Fibroblast of skin of scalp (primary cell): ENCODE measurements at regions not wholly inside any gene's neighbourhood (a gene's known extent, or its start where the extent isn't known, plus 50 kb on each side); places are given as distances from the start of the nearest gene placed in this dataset.
"Not testable (repeated sequence)": the region's sequence is repeated elsewhere in the genome, so short reads cannot be mapped to it uniquely, and the experiment has no call there.

Experiments
- DNase-seq: peaks from one replicate; pipeline ENCODE4 v3.0.0-alpha.2; 2013

DNA sequence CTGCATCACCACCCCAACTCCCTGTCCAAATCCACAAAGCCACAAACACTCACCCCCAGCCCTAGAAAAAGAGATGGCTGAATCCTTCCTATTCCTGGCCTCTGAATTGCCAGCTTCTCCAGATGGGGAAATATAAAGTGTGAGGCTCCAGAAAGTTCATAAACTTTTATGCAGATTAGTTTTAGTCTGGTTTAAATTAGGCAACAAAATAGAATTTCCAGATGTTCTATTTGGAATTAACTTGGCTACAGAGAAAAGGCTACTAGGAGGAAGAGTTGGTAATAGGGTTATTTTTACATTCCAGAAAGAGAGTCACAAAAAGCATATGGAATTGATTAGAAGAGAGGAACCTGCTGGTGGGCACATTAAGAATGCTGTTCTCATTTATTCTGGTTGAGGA, 56.0 kb downstream of the EN1 start:
- peak; percentile 71 for DNase-seq

DNA sequence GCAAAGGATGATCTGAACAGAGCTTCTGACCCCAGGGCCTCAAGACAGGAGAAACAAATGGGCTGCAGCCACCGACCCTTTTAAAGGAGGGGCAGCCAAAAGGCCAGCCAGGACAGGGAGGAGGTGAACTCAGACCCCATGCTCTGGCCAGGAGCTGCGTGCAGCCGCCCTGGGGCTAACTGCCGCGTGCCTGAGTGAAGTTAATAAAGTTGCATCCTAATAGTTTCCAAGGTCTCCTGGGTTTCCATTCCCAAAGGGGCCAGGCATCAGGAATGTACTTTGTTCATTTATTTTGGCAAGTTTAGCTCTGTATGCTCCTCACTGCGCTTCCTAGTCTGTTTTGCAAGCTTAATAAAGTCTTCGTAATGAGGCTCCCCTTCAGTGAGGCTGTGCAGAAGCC, 60.7 kb downstream of the EN1 start:
- peak; percentile 56 for DNase-seq

DNA sequence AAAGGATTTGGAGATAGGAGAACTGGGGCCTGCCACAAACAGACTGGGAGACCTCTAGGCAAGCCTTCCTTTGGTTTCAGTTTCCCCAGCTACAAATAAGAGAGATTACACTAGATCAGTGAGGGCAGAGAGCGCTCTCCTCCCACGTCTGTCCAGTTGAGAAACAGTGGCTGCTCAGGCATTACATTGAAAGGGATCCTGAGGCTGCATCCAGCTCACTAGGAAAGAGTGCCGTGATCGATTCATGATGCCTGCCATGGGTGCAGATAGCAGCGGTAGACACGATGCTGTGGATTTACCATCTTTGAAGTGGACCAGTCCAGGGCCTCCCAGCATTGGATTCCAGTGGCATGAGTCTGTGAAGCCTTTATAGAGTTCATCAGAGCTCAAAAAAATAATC, 62.6 kb downstream of the EN1 start:
- no peak for DNase-seq

DNA sequence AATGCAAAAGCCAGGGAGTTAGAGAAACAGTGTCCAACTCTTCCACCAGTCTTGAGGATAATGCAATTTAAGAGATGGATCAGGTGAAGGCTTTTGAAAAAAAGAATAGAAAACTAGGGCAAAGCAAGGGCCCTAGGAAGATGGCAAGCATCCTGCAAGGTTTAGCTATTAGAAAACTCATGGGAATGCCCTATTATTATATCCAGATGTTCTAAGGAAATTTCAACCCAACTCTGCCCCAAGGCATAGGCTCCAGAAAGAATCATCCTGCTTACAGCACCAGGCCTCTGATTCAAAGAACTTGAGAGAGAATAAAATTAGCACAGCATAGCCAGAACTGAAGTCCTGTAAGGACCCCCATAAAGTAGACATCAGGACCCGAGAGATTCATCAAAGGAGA, 68.1 kb downstream of the EN1 start:
- DNase-seq = peak; percentile 42

DNA sequence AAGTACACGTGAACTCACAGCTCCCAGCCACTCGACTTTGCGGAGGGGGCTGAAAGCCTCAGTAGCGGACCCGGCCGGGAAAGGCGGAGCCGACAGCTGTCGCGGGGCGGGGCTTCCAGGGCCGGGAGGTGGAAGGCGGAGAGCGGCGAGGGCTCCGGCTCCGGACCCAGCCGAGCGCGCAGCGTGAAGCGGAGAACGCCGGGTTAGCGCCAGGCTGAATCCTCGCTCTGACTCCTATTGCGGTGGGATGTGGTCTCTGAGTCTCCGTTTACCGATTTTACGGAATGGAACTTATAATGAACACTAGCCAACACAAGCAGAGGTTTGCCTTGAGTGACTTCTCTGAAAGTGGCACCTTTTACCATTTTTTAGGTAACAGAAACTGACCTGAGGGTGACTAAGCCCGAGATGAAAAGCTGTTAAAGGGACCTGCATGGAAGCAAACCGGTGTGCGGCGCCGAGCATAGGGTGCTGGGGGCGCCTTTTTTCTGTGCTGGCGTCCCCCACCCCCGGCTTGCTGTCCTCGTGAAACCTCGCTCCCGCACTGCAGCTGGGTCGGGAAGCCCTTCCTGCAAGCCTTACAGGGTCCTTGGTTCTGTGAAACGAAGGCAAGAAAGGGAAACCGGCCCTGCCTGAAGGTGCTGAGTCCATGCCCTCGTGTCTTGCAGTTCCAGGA, 72.9 kb downstream of the EN1 start:
- DNase-seq = peak; percentile 54

DNA sequence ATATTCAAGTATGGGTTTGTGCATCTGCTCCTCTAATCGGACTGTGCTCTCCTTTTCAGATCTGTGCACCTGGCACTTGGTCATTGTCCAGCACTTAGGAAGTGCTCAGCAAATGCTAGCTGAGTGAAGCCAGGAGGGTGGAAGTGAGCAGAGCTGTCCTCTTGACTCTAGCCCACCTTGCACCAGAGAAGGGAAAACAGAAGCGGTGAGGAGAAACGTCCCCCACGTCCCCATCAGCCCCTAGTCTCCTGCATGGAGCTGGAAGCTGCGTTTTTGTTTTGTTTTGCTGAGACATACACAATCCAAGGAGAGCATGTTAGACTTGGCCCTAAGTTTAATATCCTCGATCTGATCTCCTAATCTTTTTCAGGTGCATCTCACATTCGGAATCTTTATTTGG, 73.6 kb downstream of the EN1 start:
- no peak for DNase-seq

DNA sequence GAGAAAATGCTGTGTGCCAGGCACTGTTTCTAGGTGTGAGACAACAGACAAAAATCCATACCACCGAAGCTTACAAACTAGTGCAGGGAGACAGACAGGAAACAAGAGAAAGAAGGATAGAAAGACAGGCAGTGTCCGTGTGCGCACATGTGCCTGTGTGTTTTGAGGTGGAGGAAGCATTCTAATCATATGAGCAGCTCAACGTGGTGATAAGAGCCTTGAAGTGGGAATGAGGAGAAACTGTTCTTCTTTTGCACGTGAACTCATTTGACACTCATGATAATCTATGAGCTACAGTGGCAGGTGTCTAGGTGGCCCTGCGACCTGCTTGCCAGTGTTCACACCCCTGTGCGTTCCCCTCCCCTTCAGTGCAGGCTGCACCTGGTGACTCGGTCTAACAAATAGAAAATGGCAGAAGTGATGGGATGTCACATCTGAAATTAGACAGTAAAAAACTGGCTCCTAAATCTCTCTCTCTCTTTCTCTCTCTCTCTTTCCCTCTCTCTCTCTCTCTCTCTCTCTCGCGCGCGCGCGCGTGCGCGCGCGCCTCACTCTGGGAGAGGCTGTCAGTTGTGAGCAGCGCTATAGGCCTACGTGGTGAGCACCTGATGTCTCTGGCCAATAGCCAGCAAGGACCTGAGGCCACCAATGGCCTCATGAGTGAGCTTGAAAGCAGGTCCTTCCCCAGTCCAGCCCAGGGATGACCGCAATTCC, 74.8 kb downstream of the EN1 start:
- no peak for DNase-seq

DNA sequence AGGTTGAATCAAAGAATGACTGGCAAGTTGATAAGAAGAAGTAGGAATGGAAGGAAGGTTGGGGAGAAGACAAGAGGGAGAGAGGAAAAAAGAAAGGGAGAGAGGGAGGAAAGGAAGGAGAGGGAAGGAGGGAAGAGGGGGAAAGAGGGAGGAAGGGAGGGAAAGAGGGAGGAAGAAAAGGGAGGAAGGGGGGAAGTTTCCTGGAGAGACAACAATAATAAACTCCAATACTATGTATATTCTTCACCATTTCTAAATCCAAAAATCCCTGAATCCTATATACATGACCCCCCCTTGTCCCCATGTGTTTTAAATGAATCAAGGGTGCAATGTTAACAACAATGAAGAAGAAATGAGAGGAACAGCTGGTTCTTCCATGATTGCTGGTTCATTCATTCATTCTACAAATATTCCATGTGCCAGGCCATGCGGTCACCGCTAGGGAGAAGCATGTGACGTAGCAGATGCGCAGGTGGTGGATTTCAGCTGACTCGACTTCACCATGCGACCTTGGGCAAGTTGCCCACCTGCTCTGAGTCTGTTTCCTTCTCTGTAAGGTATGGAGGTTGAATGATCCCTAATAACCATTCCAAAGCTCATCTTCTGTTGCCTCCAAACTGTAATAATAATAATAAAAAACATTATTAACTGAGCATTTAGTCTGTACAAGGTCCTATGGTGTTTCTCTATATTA, 77.6 kb downstream of the EN1 start:
- DNase-seq = no peak

DNA sequence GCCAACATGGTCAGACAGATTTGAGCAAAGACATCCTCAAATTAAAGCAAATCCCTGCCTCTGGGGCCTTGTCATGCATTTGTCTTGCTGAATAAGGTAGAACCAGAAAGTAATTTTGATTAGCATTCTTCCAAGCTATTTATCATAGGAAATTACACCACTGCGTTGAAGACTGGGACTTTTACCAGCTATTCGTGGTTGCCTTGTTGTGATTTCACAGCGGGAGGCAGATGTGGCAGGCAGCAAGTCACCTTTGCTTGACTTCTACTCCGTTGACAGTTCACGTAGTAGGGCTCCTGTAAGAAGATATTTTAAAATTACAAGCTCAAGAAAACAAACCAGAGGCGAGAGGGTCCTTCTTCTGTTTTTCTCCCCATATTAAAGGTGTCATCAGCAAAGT, 80.6 kb downstream of the EN1 start:
- DNase-seq = peak; percentile 59

DNA sequence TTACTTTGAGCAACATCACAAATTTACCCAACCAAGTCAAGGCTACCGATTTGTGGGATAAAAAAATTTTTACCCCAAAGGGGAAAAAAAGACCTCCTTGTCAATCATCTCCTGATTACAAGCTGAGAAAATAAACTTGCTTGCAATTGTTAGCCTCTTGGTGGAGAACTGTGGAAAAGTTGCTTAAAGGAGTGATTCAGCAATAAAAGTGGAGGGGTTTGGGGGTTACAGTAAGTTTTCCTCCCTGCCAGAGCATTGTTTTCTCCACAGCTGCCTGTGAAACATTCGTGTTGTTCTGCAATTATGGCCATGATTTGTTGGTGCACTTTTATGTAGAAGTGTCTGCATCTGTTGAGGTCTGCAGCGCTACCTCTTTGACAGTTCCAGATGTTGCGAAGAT, 82.6 kb downstream of the EN1 start:
- no peak for DNase-seq

DNA sequence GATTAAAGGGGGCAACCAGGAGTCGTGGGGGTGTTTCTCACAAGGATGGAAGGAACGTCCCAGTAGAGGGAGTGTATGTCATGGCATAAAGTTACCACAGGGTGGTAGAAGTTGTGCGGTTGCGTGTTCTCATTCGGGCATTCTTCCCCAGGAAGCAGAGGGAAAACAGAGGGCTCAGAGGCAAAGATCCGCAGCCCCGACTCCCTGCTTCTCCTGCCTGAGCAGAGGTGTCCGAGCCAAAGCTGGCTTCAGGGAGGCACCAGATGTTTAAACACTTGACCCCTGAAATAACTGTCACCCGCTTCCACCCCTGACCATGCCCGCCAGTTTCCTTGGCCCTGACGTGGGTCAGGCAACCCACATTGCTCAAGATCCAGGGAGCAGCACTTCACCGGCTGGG, 83.7 kb downstream of the EN1 start:
- peak; percentile 74 for DNase-seq

DNA sequence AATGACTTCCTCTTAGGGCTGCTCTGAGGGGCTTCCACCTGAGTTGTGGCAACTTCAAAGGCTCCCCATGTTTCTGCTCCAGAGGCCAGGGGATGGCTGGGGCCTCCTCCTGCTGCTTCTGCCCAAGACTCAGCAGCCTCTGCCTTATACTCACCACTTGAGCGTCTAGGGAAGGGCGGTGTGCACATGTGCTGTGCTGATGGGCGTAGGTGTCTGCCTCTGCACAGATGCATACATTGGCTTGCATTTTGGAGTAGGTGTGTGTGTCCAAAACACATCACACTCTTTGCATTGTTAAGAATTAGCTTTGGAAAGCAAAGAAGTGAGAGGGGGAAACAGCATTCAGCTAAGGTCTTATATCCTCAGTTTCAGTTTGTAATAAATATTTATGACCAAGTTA, 85.2 kb downstream of the EN1 start:
- DNase-seq = no peak

DNA sequence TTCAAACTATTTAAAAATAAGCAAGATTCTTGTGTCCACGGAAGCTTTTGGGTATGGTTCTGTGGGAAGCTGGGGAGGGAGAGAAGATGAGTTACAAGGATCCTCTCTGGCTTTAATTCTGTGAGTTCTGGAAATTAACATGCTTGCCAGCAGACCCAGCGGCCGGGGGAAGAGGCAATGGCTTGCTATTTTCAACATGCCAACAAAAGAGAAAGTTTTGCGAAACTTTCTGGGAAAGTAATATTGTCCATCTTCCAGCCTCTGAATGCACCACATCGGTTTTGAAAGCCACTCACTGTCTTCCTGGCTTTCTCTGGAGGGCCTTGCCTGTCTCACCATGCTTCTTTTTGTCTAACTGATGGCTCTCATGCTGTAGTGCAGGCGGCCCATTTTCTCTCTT, 85.7 kb downstream of the EN1 start:
- no peak for DNase-seq

DNA sequence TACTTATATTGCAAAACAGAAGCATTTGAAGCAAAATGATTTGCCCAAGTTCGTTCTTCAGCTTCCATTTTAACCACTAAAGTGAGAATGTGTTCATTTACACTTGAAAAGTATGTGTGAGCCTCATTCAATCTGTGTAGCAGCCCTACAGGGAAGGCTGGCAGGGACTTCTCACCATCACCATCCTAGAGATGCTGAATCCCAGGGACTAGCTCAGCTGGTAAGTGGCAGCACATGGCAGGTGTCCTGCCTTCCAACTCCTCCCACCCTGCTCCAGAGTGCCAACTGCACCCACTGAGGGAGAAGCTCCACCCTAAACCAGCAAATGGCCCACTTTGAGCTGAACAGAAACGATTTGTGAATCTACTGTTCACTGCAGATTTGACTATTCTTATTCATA, 91.5 kb downstream of the EN1 start:
- DNase-seq = no peak

DNA sequence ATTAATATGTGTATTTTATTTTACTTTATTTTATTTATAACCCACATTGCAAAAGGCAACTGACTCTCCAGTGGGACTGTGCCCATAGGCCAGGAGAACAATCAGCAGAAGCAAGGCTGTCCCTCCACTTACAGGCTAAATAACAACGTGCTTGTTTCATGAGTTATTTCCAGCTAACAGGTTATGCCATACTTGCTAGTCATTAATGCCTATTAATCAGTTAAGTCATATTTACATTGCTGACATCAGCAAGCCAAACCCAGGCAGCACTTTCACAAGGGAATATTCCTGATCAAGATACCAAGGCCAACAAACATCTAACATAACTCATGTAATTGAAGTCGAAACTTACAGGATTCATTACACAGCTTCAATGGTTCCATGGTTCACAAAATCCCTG, 92.1 kb downstream of the EN1 start:
- no peak for DNase-seq

DNA sequence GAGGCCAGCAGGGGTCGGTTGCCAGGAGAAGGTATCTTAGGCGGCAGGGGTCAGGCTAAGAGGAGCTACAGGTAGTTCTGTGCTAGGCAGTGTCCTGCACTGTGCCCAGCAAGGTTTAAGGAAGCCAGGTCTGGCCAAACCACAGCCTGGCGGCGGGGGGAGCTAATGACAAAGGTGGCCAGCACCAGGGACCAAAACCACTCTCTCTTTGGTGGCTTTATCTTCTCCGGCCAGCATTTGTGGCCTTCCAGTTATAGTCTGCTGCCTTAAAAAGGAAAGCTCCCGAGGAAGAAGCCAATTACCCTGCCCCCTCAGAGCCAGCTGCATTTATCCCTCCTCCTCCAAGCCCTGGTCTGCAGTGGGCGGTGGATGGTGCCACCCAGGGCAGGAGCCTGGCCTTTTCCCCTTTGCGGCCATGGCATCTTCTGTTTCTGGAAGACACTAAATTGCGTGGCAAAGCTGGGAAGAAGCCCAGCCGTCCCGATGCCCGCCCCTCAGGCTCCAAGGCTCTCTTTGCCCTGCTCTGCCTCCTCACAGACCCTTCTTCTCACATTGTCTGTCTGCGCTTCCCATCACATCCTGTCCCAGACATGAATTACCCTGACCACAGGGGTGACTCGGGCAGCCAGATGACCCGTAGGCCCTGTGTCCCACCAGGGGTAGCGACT, 94.6 kb downstream of the EN1 start:
- no peak for DNase-seq

DNA sequence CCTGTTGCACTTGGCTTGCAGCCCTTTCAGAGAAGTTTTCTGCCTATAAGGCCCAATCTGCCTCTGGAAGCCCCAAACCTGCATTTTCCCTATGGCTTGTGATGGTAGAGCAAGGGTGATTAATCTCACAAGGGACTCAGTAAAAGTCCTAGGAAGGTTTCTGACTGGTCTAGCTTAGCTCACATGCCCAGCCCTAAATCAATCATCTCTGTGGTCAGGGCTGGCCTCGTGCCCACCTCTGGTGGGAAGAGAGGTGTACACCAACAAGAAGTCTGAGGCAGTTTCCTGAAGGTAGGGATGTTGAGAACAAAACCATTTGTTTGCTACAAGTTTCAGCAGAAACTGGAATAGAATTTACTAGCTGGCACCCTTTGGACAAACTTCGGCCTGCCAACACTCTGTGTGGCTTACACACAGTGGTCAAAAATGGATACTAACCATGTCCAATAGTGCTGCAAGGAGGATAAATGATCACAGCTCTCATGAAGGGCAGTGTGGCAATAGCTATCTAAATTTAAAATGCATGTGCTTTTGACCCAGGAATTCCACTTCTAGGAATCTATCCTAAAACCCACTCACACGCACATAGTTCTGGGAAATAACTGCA, 96.4 kb downstream of the EN1 start:
- DNase-seq = no peak

DNA sequence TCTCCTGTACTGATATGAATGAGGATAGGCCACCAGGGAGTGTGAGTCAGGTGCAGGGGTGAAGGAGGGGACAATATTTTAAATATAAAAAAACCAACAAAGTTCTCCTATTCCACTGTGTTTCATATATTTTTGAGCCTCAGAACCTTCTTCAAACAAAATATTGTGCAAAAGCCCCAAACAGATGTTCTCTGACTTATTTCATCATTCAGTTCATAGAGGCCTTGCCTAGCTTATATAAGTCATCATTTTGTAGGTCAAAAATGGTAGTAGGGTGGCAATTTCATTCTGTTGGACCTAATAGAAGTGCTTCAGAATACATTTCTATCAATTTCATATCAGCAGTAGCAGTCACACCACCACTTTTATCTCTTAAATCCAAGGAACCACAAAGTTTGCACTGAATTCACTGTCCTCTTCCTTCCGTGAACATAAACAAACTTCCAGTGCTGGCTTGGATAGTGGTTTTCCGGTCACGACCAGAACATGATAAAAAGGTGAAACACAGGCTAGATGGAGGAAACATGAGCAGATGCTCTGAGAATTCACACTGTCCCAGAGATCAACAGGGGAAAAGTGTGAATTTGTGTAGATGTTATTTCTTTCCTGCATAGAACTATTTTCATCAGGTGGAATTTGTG, 99.1 kb downstream of the EN1 start:
- no peak for DNase-seq

DNA sequence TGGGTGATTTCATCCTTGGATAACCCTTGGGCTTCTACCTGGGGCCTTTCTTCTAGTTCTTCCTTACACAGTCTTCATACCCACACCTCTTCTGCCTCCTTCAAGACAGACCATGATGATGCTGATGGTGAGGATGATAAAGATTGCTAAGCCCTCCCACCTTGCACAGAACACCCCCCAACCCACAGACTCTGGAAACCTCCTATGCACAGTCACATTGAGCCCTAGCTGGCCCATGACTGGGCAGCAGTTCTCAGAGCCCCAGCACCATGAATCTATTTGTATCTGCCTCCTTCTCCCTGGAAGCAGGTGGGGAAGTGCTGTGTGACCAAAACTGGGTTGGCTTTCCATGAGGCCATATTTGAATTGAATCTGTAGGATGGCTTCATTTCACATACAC, 99.8 kb downstream of the EN1 start:
- no peak for DNase-seq

DNA sequence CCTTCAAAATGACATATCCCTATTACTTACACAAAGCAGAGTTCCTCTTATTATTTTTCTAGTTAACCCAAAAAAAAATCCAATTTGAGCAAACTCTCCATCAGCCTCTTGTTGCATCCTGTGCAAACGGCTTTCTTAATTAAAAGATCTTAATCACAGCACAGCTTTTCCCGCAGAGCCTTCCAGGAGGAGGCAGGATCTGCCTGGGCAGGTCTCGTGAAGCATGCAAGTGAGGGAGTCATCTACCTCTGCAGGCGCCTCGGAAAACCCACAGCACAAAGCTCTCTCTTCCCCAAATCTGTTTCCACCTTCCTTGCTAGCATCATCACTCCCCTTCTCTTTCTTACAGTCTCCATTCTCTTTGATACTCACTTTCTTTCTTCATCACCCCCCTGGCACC, 100.4 kb downstream of the EN1 start:
- DNase-seq = no peak

DNA sequence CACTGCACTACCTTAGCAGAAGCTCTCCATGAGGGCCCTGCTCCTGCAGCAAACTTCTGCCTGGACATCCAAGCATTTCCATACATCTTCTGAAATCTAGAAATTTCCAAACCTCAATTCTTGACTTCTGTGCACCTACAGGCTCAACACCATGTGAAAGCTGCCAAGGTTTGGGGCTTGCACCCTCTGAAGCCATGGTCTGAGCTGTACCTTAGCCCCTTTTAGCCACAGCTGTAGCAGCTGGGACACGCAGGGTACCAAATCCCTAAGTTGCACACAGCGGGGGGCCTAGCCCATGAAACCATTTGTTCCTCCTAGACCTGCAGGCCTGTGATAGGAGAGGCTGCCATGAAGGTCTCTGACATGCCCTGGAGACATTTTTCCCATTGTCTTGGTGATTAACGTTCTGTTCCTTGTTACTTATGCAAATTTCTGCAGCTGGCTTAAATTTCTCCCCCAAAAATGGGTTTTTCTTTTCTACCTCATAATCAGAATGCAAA, 102.7 kb downstream of the EN1 start:
- not testable (repeated sequence) for DNase-seq
